Fibroblast of lung (primary cell): ENCODE measurements at regions not wholly inside any gene's neighbourhood (a gene's known extent, or its start where the extent isn't known, plus 50 kb on each side); places are given as distances from the start of the nearest gene placed in this dataset.
A peak's percentile ranks its signal among the peaks of the same experiment; 100 is the strongest.

ENCODE experiments used
- DNase-seq, 2 donors: peaks; one replicate each; pipeline versions ENCODE4 v3.0.0 to v3.0.0-alpha.2; 2010; ENCODE audit warnings: low read depth in 2 of 2
- H2AFZ ChIP-seq: 2 replicates; pipeline ENCODE4 v1.5.1; 2012; ENCODE audit warnings: low read length, control low read depth, inconsistent platforms
- H3K27ac ChIP-seq: 2 replicates; pipeline ENCODE4 v1.5.1; 2011; ENCODE audit warnings: low read length, control low read depth; ENCODE audit not compliant: insufficient read depth
- H3K27me3 ChIP-seq: 2 replicates; pipeline ENCODE4 v1.5.1; 2011; ENCODE audit warnings: mild to moderate bottlenecking, low read length; ENCODE audit not compliant: control insufficient read depth, insufficient read depth
- H3K36me3 ChIP-seq: 2 replicates; pipeline ENCODE4 v1.5.1; 2011; ENCODE audit warnings: low read length; ENCODE audit not compliant: control insufficient read depth, insufficient read depth
- H3K4me1 ChIP-seq: 2 replicates; pipeline ENCODE4 v1.5.1; 2011; ENCODE audit warnings: low read length; ENCODE audit not compliant: control insufficient read depth, insufficient read depth; ENCODE audit errors: extremely low read depth
- H3K4me2 ChIP-seq: 2 replicates; pipeline ENCODE4 v1.5.1; 2011; ENCODE audit warnings: low read length, control low read depth; ENCODE audit not compliant: insufficient read depth; ENCODE audit errors: extremely low read depth
- H3K4me3 ChIP-seq, 4 experiments: fragments of 200-600 bp in 1 of 4; sonication (generic) in 1 of 4; replicated peaks in 1 of 4; 2 replicates each; pipeline ENCODE4 v1.5.1; 2011 to 2016; ENCODE audit warnings: low read length in 4 of 4, low read depth in 3 of 4, mild to moderate bottlenecking in 3 of 4, control low read depth in 2 of 4, inconsistent platforms in 1 of 4, mixed read lengths in 1 of 4; ENCODE audit not compliant: insufficient read depth in 1 of 4; ENCODE audit errors: control extremely low read depth in 1 of 4
- H3K79me2 ChIP-seq: 2 replicates; pipeline ENCODE4 v1.5.1; 2012; ENCODE audit warnings: mild to moderate bottlenecking, low read length, inconsistent platforms; ENCODE audit not compliant: control insufficient read depth, insufficient read depth
- H3K9ac ChIP-seq: 2 replicates; pipeline ENCODE4 v1.5.1; 2011; ENCODE audit warnings: mild to moderate bottlenecking, low read length, control low read depth; ENCODE audit not compliant: insufficient read depth
- H3K9me3 ChIP-seq: 2 replicates; pipeline ENCODE4 v1.5.1; 2012; ENCODE audit warnings: low read depth, low read length; ENCODE audit not compliant: control insufficient read depth, insufficient read depth
- H4K20me1 ChIP-seq: 2 replicates; pipeline ENCODE4 v1.5.1; 2011; ENCODE audit warnings: low read length; ENCODE audit not compliant: control insufficient read depth, insufficient read depth; ENCODE audit errors: extremely low read depth
- EZH2 ChIP-seq: IDR thresholded peaks from 2 replicates; pipeline ENCODE4 v1.5.1; 2012; ENCODE audit warnings: low read length, control low read depth, mild to moderate bottlenecking; ENCODE audit errors: missing control alignments
- TF ChIP-seq, protein P1 (sequence below), 2 donors: IDR thresholded peaks in 1 of 2; conservative IDR thresholded peaks in 1 of 2; 1 replicate in 1 of 2; 2 replicates in 1 of 2; pipeline ENCODE4 v1.5.1; 2011 to 2012; ENCODE audit warnings: low read length in 2 of 2, control low read depth in 1 of 2, inconsistent platforms in 1 of 2, low read depth in 1 of 2, mild to moderate bottlenecking in 1 of 2

DNA sequence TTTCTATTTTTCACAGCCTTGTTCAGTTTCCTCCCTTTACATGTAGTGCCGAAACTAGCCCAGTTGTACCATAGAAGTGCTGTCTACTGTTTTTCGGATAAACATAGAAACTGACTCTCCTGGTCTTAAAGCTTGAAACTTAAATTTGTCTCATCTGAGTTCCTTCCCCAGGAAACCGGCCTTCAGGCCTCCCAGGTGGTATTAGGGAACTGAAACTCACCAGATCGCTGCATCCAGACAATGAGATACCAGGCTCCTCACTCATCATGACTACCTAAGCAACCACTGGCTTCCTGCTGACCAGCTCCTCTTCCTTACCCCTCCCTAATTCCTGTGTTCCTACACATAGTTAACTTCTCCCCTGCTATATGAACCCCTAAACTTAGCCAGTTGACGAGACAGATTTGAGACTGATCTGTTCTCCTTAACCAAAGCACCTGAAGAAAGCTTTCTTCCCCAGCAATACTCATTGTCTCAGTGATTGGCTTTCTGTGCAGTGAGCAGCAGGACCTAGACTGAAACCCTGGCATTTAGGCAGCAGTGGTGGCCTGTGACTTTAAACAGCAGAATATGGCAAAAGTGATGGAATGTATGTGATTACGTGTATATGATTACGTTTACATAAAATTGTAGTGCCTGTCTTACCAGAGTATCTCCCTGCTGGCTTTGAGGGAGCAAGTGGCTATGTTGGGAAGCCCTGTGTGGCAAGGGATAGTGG is 959.1 kb upstream of the LCORL start:
- TF ChIP-seq, protein P1, sequence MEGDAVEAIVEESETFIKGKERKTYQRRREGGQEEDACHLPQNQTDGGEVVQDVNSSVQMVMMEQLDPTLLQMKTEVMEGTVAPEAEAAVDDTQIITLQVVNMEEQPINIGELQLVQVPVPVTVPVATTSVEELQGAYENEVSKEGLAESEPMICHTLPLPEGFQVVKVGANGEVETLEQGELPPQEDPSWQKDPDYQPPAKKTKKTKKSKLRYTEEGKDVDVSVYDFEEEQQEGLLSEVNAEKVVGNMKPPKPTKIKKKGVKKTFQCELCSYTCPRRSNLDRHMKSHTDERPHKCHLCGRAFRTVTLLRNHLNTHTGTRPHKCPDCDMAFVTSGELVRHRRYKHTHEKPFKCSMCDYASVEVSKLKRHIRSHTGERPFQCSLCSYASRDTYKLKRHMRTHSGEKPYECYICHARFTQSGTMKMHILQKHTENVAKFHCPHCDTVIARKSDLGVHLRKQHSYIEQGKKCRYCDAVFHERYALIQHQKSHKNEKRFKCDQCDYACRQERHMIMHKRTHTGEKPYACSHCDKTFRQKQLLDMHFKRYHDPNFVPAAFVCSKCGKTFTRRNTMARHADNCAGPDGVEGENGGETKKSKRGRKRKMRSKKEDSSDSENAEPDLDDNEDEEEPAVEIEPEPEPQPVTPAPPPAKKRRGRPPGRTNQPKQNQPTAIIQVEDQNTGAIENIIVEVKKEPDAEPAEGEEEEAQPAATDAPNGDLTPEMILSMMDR (conservative IDR thresholded peaks at IDR 0.05 in 1 of 2, IDR thresholded peaks at IDR 0.05 in 1 of 2; ENCODE audit: low read depth in 1 of 2, low read length in 2 of 2), result no peak
- no peak for TF ChIP-seq EZH2
- no peak overlapping the region for H3K4me2 ChIP-seq
- H3K27ac ChIP-seq, result no peak overlapping the region
- H3K9me3 ChIP-seq, result no peaks in the 10 kb centered on the region
- H3K4me3 ChIP-seq, result no peak overlapping the region
- H3K27me3 ChIP-seq, result no peaks in the 10 kb centered on the region
- no peaks in the 10 kb centered on the region for H3K4me1 ChIP-seq
- no peaks in the 10 kb centered on the region for H3K79me2 ChIP-seq
- H4K20me1 ChIP-seq, result no peaks in the 10 kb centered on the region
- no peak overlapping the region for H3K9ac ChIP-seq
- H2AFZ ChIP-seq, result no peak overlapping the region
- DNase-seq, result no peak
- no peaks in the 10 kb centered on the region for H3K36me3 ChIP-seq

DNA sequence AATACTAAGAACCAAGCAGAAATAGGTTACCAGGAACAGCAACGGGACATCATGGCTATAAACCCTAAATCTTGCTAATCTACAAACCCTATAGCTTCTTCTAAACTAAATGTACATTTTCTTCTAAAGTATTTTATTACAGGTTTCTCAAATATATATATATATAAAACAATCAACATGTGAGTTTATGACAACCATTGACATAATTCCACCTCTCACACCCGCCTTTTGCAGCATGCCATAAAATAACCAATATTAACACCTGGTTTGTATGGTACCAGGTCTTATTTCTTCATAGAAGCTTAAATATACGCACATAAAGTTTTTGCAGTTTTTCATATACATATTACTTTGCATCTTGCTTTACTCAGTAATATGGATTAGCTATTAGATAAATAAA is 955.3 kb upstream of the LCORL start:
- Histone ChIP-seq H3K27me3 (no peaks in the 10 kb centered on the region), H3K79me2 (no peaks in the 10 kb centered on the region), H2AFZ (no peak overlapping the region), H3K4me2 (no peak overlapping the region), H3K27ac (no peak overlapping the region), H3K4me3 (no peak overlapping the region), H3K9me3 (no peaks in the 10 kb centered on the region), H3K36me3 (no peaks in the 10 kb centered on the region), H3K9ac (no peak overlapping the region), H4K20me1 (no peaks in the 10 kb centered on the region), H3K4me1 (no peaks in the 10 kb centered on the region)
- no peak for DNase-seq
- no peak for TF ChIP-seq EZH2
- TF ChIP-seq, protein P1 (conservative IDR thresholded peaks at IDR 0.05 in 1 of 2, IDR thresholded peaks at IDR 0.05 in 1 of 2; ENCODE audit: low read depth in 1 of 2, low read length in 2 of 2), result no peak

DNA sequence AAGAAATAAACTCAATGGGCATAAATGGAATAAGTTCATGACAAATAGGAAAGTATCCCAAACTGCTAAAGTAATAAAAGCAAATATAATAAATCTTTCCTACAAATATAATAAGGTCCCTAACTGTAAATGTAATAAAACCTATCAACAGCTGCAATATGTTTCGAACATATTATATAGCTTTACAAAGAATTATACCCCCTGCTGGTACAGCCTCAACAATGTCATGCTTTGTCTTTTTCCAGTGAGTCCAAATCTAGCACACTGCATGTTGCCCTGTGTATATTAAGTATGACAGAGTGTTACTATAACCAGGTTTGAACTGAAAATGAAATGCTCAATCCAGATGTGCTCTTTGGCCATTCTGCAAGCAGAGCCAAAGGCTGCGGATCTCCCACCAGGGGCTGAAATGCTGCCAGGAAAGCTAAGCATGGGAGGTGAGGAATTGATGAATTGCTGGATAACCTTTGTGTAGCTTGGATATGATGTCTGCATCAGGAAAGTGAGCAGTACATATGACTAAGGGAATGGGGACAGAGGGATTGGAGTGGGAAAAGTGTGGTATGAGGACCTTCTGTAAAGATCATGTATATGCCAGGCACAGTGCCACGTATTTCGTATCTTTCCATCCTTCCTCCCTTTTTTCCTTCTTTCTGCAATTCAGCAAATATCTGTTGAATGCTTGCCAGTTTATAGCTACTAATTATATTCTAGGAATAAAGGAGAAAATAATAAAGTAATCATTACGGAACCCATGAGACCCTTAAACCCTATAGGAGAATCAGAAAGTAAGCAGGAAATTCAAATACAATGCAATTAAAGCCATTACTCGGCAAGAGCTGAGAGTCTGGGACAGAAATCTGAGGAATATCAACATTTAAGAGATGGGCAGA is 954.6 kb upstream of the LCORL start:
- no peaks in the 10 kb centered on the region for H4K20me1 ChIP-seq
- no peaks in the 10 kb centered on the region for H3K4me1 ChIP-seq
- no peaks in the 10 kb centered on the region for H3K36me3 ChIP-seq
- no peak overlapping the region for H3K4me2 ChIP-seq
- H3K27me3 ChIP-seq, result no peaks in the 10 kb centered on the region
- no peak overlapping the region for H3K9ac ChIP-seq
- DNase-seq, result peak in 1 of 2 donors; percentile 6
- no peaks in the 10 kb centered on the region for H3K79me2 ChIP-seq
- H3K4me3 ChIP-seq, result no peak overlapping the region
- no peak overlapping the region for H2AFZ ChIP-seq
- no peak overlapping the region for H3K27ac ChIP-seq
- no peak for TF ChIP-seq EZH2
- TF ChIP-seq, protein P1 (conservative IDR thresholded peaks at IDR 0.05 in 1 of 2, IDR thresholded peaks at IDR 0.05 in 1 of 2; ENCODE audit: low read depth in 1 of 2, low read length in 2 of 2), result no peak
- H3K9me3 ChIP-seq, result no peaks in the 10 kb centered on the region
